ENCODE measurements at regions not wholly inside any gene's neighbourhood (a gene's known extent, or its start where the extent isn't known, plus 50 kb on each side); places are given as distances from the start of the nearest gene placed in this dataset.
"Not testable (repeated sequence)": the region's sequence is repeated elsewhere in the genome, so short reads cannot be mapped to it uniquely, and the experiment has no call there.

DNA sequence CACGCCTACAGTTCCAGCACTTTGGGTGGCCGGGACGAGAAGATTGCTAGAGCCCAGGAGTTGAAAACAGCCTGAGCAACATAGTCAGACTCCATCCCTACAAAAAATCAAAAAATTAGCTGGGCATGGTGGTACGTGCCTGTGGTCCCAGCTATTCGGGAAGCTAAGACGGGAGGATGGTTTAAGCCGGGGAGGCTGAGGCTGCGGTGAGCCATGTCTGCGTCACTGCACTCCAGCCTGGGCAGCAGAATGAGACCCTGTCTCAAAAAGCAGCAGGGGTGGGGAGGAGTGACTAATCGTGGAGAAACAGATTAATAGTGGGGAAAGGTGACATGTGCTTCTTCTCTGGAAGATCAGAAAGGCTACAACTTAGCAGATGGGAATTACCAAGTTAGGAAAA, 58.1 kb upstream of the GPC1 start:
- Histone ChIP-seq H4K20me1 (no peaks in the 10 kb centered on the region; a peak in 2 of 22 replicates), H3K4me3 (no peak overlapping the region), H3K9ac (no peak overlapping the region), H3K9me3 (replicated peaks in 1 of 11) (peaks cover 0 to 10% (median 3%) of the 10 kb centered on the region in 11 experiments; a peak in 3 of 22 replicates), H3K27ac (no peak overlapping the region), H3K4me2 (no peak overlapping the region), H3K36me3 (no peaks in the 10 kb centered on the region), H3K4me1 (peaks cover 0 to 8% (median 6%) of the 10 kb centered on the region in 10 experiments; a peak in 15 of 20 replicates), H3K27me3 (no peaks in the 10 kb centered on the region)
- no peak for TF ChIP-seq Cebpa-rat (IDR thresholded peaks at IDR 0.05)

DNA sequence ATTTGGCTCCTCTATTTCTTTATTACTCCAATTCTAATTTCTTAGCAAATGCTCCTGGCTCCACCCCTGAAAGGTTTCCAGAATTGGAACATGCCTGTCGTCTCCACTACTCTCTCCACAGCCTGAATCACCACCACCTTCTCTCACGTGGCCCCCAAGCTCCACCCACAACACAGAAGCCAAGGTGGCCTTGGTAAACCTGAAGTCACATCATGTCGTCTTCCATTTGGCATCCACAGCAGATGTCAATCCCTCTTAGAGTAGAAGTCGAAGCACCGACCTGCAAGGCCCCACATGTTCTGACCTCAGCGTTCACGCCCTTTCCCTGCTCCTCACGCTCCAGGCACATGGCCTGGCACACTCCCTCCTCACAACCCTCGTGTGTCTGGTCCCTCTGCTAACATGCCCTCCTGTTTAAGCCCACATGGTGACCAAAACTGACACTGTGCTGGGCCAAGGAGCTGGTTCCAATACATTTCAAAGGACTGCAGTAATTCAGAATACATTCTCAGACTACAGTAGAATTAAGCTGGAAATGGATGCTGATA, 56.3 kb upstream of the GPC1 start:
- Histone ChIP-seq H3K36me3 (no peaks in the 10 kb centered on the region), H3K4me3 (no peak overlapping the region), H3K27ac (no peak overlapping the region), H3K27me3 (no peaks in the 10 kb centered on the region), H3K9me3 (replicated peaks in 1 of 11) (peaks cover 0 to 10% (median 3%) of the 10 kb centered on the region in 11 experiments; a peak in 3 of 22 replicates), H3K4me2 (no peak overlapping the region), H3K9ac (no peak overlapping the region), H4K20me1 (no peaks in the 10 kb centered on the region; a peak in 2 of 22 replicates), H3K4me1 (peaks cover 0 to 10% (median 5%) of the 10 kb centered on the region in 10 experiments; a peak in 11 of 20 replicates)
- TF ChIP-seq Cebpa-rat (IDR thresholded peaks at IDR 0.05), result no peak

DNA sequence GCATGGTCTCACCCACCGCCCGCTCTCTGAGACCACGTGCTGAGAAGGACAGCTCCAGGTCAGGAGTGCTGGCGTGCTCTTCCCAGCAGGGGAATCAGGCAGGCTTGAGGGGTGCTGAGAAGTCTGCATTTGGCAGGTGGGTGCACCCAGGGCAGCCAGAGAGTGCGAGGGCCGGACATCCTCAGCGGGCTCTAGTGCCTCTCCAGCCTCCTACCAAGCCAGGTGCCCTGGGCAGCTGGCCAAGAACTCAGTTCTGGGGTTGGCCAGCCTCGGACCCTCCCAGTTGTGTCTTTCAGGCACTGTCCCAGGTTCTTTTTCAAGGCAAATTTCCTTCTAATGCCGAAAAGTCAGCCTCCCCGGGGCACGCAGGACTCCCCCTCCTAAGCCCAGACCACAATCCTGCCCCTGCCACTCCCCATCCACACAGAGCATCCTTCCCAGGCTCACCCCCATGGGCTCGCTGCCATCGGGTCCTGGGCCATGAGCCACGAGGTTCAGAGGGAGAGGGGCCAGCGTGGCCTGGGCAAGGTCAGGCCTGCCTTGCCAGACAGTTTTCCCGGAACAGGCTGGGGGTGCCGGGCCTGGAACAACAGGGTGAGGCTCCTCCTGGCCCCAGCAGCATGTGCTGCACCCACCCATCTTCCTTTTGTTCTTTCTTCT, 52.2 kb upstream of the GPC1 start:
- Histone ChIP-seq H3K27ac (no peak overlapping the region), H3K4me2 (peak overlapping the region in 6 of 11 experiments; percentile 11 to 40 (median 30); a peak in 9 of 22 replicates), H3K36me3 (no peaks in the 10 kb centered on the region), H3K4me1 (peaks cover 7 to 13% (median 8%) of the 10 kb centered on the region in 10 experiments; a peak in 16 of 20 replicates), H3K4me3 (no peak overlapping the region), H3K9ac (no peak overlapping the region), H3K9me3 (replicated peaks in 1 of 11) (peaks cover 0 to 10% (median 3%) of the 10 kb centered on the region in 11 experiments; a peak in 3 of 22 replicates), H4K20me1 (no peaks in the 10 kb centered on the region), H3K27me3 (no peaks in the 10 kb centered on the region)
- no peak for TF ChIP-seq Cebpa-rat (IDR thresholded peaks at IDR 0.05)

DNA sequence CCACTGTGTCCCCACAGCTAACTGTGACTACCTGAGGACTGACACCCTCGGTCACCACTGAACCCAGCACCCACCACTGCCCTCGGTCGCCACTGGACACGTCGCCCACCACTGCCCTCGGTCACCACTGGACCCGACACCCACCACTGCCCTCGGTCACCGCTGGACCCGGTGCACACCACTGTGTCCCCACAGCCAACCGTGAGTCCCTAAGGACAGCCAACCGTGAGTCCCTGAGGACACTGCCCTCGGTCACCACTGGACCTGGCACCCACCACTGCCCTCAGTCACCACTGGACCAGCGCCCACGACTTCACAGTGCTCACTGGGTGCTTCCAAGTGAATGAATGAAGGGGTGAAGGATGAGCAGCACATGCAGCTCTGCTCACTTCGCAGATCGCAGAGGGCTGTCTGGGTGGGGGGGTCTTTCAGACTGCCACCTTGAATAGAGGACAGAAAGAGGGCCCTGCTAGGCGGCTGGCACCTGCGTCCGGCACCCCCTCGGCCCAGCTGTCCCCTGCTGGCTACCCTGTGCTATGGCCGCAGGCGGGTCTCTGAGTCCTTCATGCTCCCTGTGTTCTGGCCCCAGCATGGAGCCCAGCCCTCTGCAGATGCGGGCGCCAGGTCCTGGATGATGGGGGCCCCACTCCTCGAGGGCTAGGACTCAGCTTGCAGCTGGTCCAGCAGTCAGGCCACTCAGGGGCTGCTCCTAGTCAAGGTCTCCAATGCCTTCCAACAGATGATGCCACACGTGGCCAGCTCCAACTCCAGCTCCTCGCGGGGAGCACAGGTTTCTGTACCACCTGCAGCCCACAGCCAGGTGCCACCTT, 51.4 kb upstream of the GPC1 start:
- no peak overlapping the region for H3K9ac ChIP-seq
- H3K4me3 ChIP-seq, result no peak overlapping the region
- peaks cover 0 to 10% (median 3%) of the 10 kb centered on the region in 11 experiments; a peak in 3 of 22 replicates for H3K9me3 ChIP-seq (replicated peaks in 1 of 11)
- peaks cover 9 to 16% (median 12%) of the 10 kb centered on the region in 10 experiments for H3K4me1 ChIP-seq
- H3K4me2 ChIP-seq, result no peak overlapping the region
- no peak overlapping the region for H3K27ac ChIP-seq
- no peak for TF ChIP-seq Cebpa-rat (IDR thresholded peaks at IDR 0.05)
- H3K36me3 ChIP-seq, result no peaks in the 10 kb centered on the region
- no peaks in the 10 kb centered on the region for H4K20me1 ChIP-seq
- no peaks in the 10 kb centered on the region for H3K27me3 ChIP-seq

DNA sequence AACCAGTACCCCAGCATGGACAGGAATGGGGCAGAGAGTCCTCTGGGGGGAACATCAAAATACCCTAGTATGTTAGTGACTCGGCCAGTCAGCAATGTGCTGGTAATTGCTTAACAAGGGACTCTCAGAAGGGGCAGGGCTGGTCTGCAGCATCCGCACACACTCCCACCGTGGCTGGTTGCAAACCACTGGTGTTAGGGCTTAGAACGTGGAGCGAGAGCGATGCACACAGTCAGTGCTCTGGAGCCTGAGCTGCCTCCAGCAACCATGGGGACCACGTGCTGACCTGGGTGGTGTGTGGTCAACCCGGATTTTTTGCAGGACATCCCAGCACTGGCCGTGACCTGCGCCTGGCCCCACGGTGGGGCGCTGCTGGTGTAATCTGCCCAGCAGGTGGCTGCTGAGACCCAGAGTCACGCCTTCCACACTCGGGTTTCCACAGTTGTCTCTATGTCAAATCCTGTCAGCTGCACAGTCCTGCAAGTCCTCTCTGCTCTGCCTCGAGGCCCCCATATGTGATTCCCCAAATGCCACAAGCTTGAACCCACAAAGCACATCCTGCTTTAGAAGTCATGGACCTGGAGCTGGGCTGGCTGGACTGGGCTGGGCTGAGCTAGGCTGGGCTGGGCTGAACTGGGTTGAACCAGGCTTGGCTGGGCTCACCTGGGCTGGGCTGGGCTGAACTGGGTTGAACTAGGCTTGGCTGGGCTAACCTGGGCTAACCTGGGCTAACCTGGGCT, 50.6 kb upstream of the GPC1 start:
- H3K9ac ChIP-seq, result no peak overlapping the region
- peaks cover 0 to 9% (median 3%) of the 10 kb centered on the region in 11 experiments; a peak in 3 of 22 replicates for H3K9me3 ChIP-seq (replicated peaks in 1 of 11)
- no peaks in the 10 kb centered on the region for H3K27me3 ChIP-seq
- H3K36me3 ChIP-seq, result no peaks in the 10 kb centered on the region
- H3K4me1 ChIP-seq, result peaks cover 17 to 24% (median 20%) of the 10 kb centered on the region in 10 experiments
- no peak for TF ChIP-seq Cebpa-rat (IDR thresholded peaks at IDR 0.05)
- no peaks in the 10 kb centered on the region for H4K20me1 ChIP-seq
- no peak overlapping the region for H3K27ac ChIP-seq
- H3K4me3 ChIP-seq, result no peak overlapping the region
- H3K4me2 ChIP-seq, result no peak overlapping the region

DNA sequence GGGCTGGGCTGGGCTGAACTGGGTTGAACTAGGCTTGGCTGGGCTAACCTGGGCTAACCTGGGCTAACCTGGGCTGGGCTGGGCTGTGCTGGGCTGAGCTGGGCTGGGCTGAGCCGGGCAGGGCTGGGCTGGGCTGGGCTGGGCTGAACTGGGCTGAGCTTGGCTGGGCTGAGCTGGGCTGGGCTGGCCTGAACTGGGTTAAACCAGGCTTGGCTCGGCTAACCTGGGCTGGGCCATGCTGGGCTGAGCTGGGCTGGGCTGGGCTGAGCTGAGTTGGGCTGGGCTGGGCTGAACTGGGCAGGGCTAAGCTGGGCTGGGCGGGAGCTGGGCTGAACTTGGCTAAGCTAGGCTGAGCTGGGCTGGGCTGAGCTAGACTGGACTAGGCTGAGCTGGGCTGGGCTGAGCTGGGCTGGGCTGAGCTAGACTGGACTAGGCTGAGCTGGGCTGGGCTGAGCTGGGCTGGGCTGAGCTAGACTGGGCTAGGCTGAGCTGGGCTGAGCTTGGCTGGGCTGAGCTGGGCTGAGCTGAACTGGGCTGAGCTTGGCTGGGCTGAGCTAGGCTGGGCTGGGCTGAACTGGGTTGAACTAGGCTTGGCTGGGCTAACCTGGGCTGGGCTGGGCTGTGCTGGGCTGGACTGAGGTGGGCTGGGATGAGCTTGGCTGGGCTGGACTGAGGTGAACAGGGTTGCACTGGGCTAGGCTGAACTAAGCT, 49.9 kb upstream of the GPC1 start:
- H3K4me2 ChIP-seq; H3K27ac ChIP-seq; H3K9ac ChIP-seq; H3K27me3 ChIP-seq; H3K9me3 ChIP-seq (replicated peaks in 1 of 11); H3K4me3 ChIP-seq; H3K36me3 ChIP-seq; H4K20me1 ChIP-seq: not testable (repeated sequence)
- H3K4me1 ChIP-seq, result peaks cover 24 to 31% (median 27%) of the 10 kb centered on the region in 10 experiments

Data from BLaER1 treated with 17β-estradiol and CSF1 and Interleukin-3, amounts not matched to agents 10 nM and 100 nM (cell line).